Lung (tissue), 11 donors: ENCODE measurements at regions not wholly inside any gene's neighbourhood (a gene's known extent, or its start where the extent isn't known, plus 50 kb on each side); places are given as distances from the start of the nearest gene placed in this dataset.
"Not testable (repeated sequence)": the region's sequence is repeated elsewhere in the genome, so short reads cannot be mapped to it uniquely, and the experiment has no call there.

Experiments used
- ATAC-seq: fragments of 200-7000 bp; cut with Tn5 transposase; one replicate; pipeline ENCODE4 v1.9.1; 2020; ENCODE audit warnings: moderate number of reproducible peaks; ENCODE audit not compliant: insufficient read depth, low FRiP score
- DNase-seq, 3 donors: peaks; one replicate each; pipeline ENCODE4 v3.0.0-alpha.2; 2013 to 2017
- H3K27ac ChIP-seq, 2 donors: one replicate each; pipeline ENCODE4 v1.5.1; 2013; ENCODE audit warnings: mild to moderate bottlenecking in 2 of 2, moderate library complexity in 2 of 2, control low read depth in 1 of 2, inconsistent platforms in 1 of 2, low read depth in 1 of 2, low read length in 1 of 2
- H3K27me3 ChIP-seq, 3 donors: one replicate each; pipeline ENCODE4 v1.5.1; 2013; ENCODE audit warnings: low read length in 2 of 3; ENCODE audit not compliant: control insufficient read depth in 3 of 3, insufficient read depth in 3 of 3
- H3K36me3 ChIP-seq, 4 donors: one replicate each; pipeline ENCODE4 v1.5.1; 2013; ENCODE audit warnings: low read length in 4 of 4, mild to moderate bottlenecking in 1 of 4, moderate library complexity in 1 of 4; ENCODE audit not compliant: control insufficient read depth in 4 of 4, insufficient read depth in 4 of 4
- H3K4me1 ChIP-seq, 5 donors: one replicate each; pipeline ENCODE4 v1.5.1; 2013; ENCODE audit warnings: low read length in 5 of 5, mild to moderate bottlenecking in 2 of 5, moderate library complexity in 1 of 5; ENCODE audit not compliant: control insufficient read depth in 5 of 5, insufficient read depth in 5 of 5
- H3K4me3 ChIP-seq: one replicate; pipeline ENCODE4 v1.5.1; 2013; ENCODE audit warnings: mild to moderate bottlenecking, control low read depth, moderate library complexity
- H3K9ac ChIP-seq, 2 donors: one replicate each; pipeline ENCODE4 v1.5.1; 2013; ENCODE audit warnings: low read length in 2 of 2, control low read depth in 1 of 2; ENCODE audit not compliant: insufficient read depth in 1 of 2
- H3K9me3 ChIP-seq, 4 donors: one replicate each; pipeline ENCODE4 v1.5.1; 2013; ENCODE audit warnings: low read length in 3 of 4, mild to moderate bottlenecking in 1 of 4, moderate library complexity in 1 of 4; ENCODE audit not compliant: control insufficient read depth in 4 of 4, insufficient read depth in 3 of 4
- CTCF ChIP-seq: IDR thresholded peaks from 2 replicates; pipeline ENCODE4 v1.5.1; 2012; ENCODE audit warnings: mild to moderate bottlenecking; ENCODE audit errors: control extremely low read depth, extremely low read depth
- WGBS, 2 donors: extraction: QIAGEN DNeasy Blood & Tissue Kit; methylation state at CpG; one replicate each; pipeline ENCODE4 v1.1.7; 2013; 5-methylcytosine and 5-hydroxymethylcytosine counted together
- donor health status: control.
- donor health status: control.
- donor health status: Bipolar disorder and iron deficiency.
- donor health status: healthy.
- donor health status: DM: yes; HTN: yes; CAD: no.

- H3K9me3 ChIP-seq, ATAC-seq, H3K9ac ChIP-seq, H3K36me3 ChIP-seq, H3K4me1 ChIP-seq, DNase-seq, H3K27ac ChIP-seq, H3K27me3 ChIP-seq, H3K4me3 ChIP-seq: not testable (repeated sequence)
- 79 to 89% methylated on average over 8 to 9 of the region's 9 CpGs for WGBS, 2 donors
Measured at GRCh38 chr10:76815505-76815904, 822.1 kb downstream of the KCNMA1 start.

GRCh38 chr10:76811430-76811829 is 826.2 kb downstream of the KCNMA1 start:
- ATAC-seq (no peak), DNase-seq (no peak)
- no peaks in the 10 kb centered on the region for H3K27me3 ChIP-seq

GRCh38 chr10:76788452-76788811 is 849.2 kb downstream of the KCNMA1 start:
- WGBS, 2 donors = 66 to 72% methylated on average over 4 of the region's 4 CpGs
- ATAC-seq (no peak), DNase-seq (no peak)
- no peak overlapping the region for H3K27ac ChIP-seq
- H3K4me3 ChIP-seq = no peak overlapping the region
- TF ChIP-seq CTCF = no peak
- H3K36me3 ChIP-seq = no peaks in the 10 kb centered on the region
- peaks cover 0 to 2% (median 0%) of the 10 kb centered on the region in 5 donors for H3K4me1 ChIP-seq
- H3K27me3 ChIP-seq = no peaks in the 10 kb centered on the region
- no peak overlapping the region for H3K9ac ChIP-seq
- peaks cover 0 to 3% (median 0%) of the 10 kb centered on the region in 4 donors for H3K9me3 ChIP-seq

More at GRCh38 chr10:76811430-76811829, 826.2 kb downstream of the KCNMA1 start:
- H3K36me3 ChIP-seq = no peaks in the 10 kb centered on the region
- H3K4me1 ChIP-seq = no peaks in the 10 kb centered on the region
- H3K4me3 ChIP-seq = no peak overlapping the region
- no peak overlapping the region for H3K9ac ChIP-seq
- H3K27ac ChIP-seq = no peak overlapping the region
- no peak for TF ChIP-seq CTCF
- peaks cover 0 to 4% (median 2%) of the 10 kb centered on the region in 4 donors for H3K9me3 ChIP-seq

DNA sequence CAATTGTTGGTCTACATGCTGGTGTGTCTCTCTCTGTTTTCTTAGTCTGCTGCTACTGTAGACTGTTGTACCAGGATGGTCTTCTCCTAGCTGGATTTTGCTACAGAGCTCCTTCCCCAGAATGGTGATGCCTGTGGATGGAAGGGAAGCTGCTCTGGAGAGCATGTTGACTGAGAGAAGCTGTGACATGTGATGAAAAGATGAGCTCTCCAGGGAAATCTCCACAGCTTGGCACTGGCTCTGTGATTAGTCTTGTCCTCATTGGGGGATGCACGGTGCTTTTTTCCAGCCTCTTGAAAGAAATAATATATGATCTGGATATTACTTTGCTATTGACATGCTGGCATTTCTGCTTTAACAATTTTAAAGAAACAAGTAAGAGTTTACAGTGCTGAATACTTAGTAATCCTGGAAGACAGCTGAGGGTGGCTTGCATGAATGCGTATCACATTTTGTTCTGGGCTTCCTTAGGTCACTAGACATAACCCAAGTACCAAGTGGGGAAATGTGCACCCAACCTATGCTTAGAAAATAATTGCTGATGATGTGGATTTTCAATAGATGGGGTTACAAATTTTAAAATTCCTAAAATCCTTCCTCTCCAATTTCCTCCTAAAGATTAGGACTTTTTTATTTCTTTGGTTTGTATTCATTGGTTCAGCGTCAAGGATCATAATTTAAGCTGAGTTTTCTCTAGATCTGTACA is 849.7 kb downstream of the KCNMA1 start:
- no peaks in the 10 kb centered on the region for H3K27me3 ChIP-seq
- 91 to 96% methylated on average over 3 of the region's 3 CpGs for WGBS, 2 donors
- peaks cover 0 to 2% (median 0%) of the 10 kb centered on the region in 5 donors for H3K4me1 ChIP-seq
- no peak overlapping the region for H3K4me3 ChIP-seq
- ATAC-seq = no peak
- no peak for DNase-seq
- no peaks in the 10 kb centered on the region for H3K36me3 ChIP-seq
- no peak overlapping the region for H3K27ac ChIP-seq
- H3K9ac ChIP-seq = no peak overlapping the region
- H3K9me3 ChIP-seq = peaks cover 0 to 3% (median 0%) of the 10 kb centered on the region in 4 donors
- no peak for TF ChIP-seq CTCF
